ENCODE measurements at regions not wholly inside any gene's neighbourhood (a gene's known extent, or its start where the extent isn't known, plus 50 kb on each side); places are given as distances from the start of the nearest gene placed in this dataset.

- TF ChIP-seq MYPOP (CRISPR knock-in tag; IDR thresholded peaks at IDR 0.05), result no peak
- no peak for TF ChIP-seq ZUFSP (CRISPR knock-in tag; IDR thresholded peaks at IDR 0.05; ENCODE audit: borderline replicate concordance)
- no peak for TF ChIP-seq KAT7 (CRISPR knock-in tag; IDR thresholded peaks at IDR 0.05; ENCODE audit: borderline replicate concordance)
- no peak for TF ChIP-seq ZNF350 (CRISPR knock-in tag; IDR thresholded peaks at IDR 0.05; ENCODE audit: borderline replicate concordance, low read depth)
- no peak for TF ChIP-seq REL (CRISPR knock-in tag; conservative IDR thresholded peaks at IDR 0.05)
These were observed 2274.1 kb downstream of the MAT2B start (continued) for GRCh38 chr5:165779505-165779904.

- TF ChIP-seq ELK4 (CRISPR knock-in tag; IDR thresholded peaks at IDR 0.05; ENCODE audit: borderline replicate concordance) (no peak), ZNF597 (CRISPR knock-in tag; IDR thresholded peaks at IDR 0.05) (no peak), ZMAT3 (CRISPR knock-in tag; conservative IDR thresholded peaks at IDR 0.05) (no peak), ZNF772 (CRISPR knock-in tag; IDR thresholded peaks at IDR 0.05) (no peak), RBM39 (IDR thresholded peaks at IDR 0.05; ENCODE audit: low read depth, low read length, poor library complexity, severe bottlenecking) (no peak), ATM (IDR thresholded peaks at IDR 0.05; ENCODE audit: borderline replicate concordance) (no peak), ZFYVE20 (CRISPR knock-in tag; IDR thresholded peaks at IDR 0.05; ENCODE audit: borderline replicate concordance, low read depth) (no peak), ATF4 (CRISPR knock-in tag; IDR thresholded peaks at IDR 0.05) (no peak), ZNF605 (CRISPR knock-in tag; IDR thresholded peaks at IDR 0.05) (no peak), SP2 (CRISPR knock-in tag; IDR thresholded peaks at IDR 0.05) (no peak), ZMYM4 (CRISPR knock-in tag; IDR thresholded peaks at IDR 0.05) (no peak), TCF7 (IDR thresholded peaks at IDR 0.05; ENCODE audit: low read depth) (no peak), NFRKB (IDR thresholded peaks at IDR 0.05) (no peak), KAT2B (IDR thresholded peaks at IDR 0.05; ENCODE audit: borderline replicate concordance, low read depth, low read length) (no peak)
- Histone ChIP-seq H3K9me3 (ENCODE audit: low read length) (peaks cover 79% of the 10 kb centered on the region), H3K27ac (ENCODE audit: extremely low read length, insufficient read depth, low read length) (no peak overlapping the region), H3K4me3 (replicated peaks in 1 of 3; ENCODE audit: insufficient read depth in 1 of 3, low read depth in 2 of 3, low read length in 3 of 3) (no peak overlapping the region), H3K27me3 (ENCODE audit: control insufficient read depth in 1 of 2, insufficient read depth in 2 of 2, low read length in 2 of 2) (no peaks in the 10 kb centered on the region), H3K36me3 (replicated peaks in 1 of 2; ENCODE audit: control insufficient read depth in 1 of 2, insufficient read depth in 2 of 2, low read length in 2 of 2) (no peaks in the 10 kb centered on the region), H4K20me1 (ENCODE audit: insufficient read depth, low read length) (no peaks in the 10 kb centered on the region), H3K9ac (ENCODE audit: insufficient read depth, low read depth, low read length) (no peak overlapping the region), H3K4me2 (ENCODE audit: low read depth, low read length) (no peak overlapping the region), H3K4me1 (ENCODE audit: insufficient read depth, low read length) (no peaks in the 10 kb centered on the region), H2AFZ (ENCODE audit: low read length) (no peak overlapping the region), H3K79me2 (ENCODE audit: insufficient read depth, low read length) (no peaks in the 10 kb centered on the region)
- ChIA-PET POLR2A (no interaction called here), CTCF (ENCODE audit: low intra/inter-chr PET ratio, low total read pairs) (no interaction called here)
- intact Hi-C loops (cut with micrococcal nuclease; ENCODE audit: unreplicated experiment) (no loop called here), in situ Hi-C loops (cut with HindIII; ENCODE audit: extremely low pct_ligation_motif_present, low pct_unique_long_range_greater_than_20kb) (no loop called here)
- DNase-seq (ENCODE audit: low spot score) (no peak), FAIRE-seq (no peak), ATAC-seq (no peak)
- WGBS (ENCODE audit: low lambda C conversion rate), result 6% methylated on average over 5 of the region's 5 CpGs
- BruUV-seq (replicated peaks), result no TSS peak
These were observed 2275.5 kb downstream of the MAT2B start for GRCh38 chr5:165780901-165781300.
